Tibial nerve (tissue), 4 donors: ENCODE measurements at regions not wholly inside any gene's neighbourhood (a gene's known extent, or its start where the extent isn't known, plus 50 kb on each side); places are given as distances from the start of the nearest gene placed in this dataset.

Experiments used
- DNase-seq, 2 donors: peaks; one replicate each; pipeline ENCODE4 v3.0.0-alpha.2; 2019; ENCODE audit warnings: low spot score in 2 of 2
- H3K27ac ChIP-seq, 4 donors: fragments of 200-600 bp; sonication (generic) in 3 of 4; one replicate each; pipeline ENCODE4 v1.5.1; 2017 to 2019; ENCODE audit warnings: mild to moderate bottlenecking in 1 of 4
- H3K27me3 ChIP-seq, 2 donors: fragments of 200-600 bp; sonication (generic) in 1 of 2; one replicate each; pipeline versions ENCODE4 v1.5.1 to v1.6.0; 2017 to 2019
- H3K36me3 ChIP-seq, 3 donors: fragments of 200-600 bp; sonication (generic); one replicate each; pipeline ENCODE4 v1.5.1; 2018 to 2019
- H3K4me1 ChIP-seq, 4 donors: fragments of 200-600 bp; sonication (generic) in 3 of 4; one replicate each; pipeline ENCODE4 v1.5.1; 2017 to 2019
- H3K4me3 ChIP-seq, 4 donors: fragments of 200-600 bp; sonication (generic) in 3 of 4; one replicate each; pipeline ENCODE4 v1.5.1; 2017 to 2019; ENCODE audit warnings: mild to moderate bottlenecking in 1 of 4, moderate library complexity in 1 of 4
- H3K9me3 ChIP-seq, 4 donors: fragments of 200-600 bp; sonication (generic) in 3 of 4; one replicate each; pipeline ENCODE4 v1.5.1; 2017 to 2019
- CTCF ChIP-seq, 5 experiments: fragments of 200-600 bp in 3 of 5; fragments of 450-650 bp in 2 of 5; sonication (generic) in 3 of 5; IDR thresholded peaks; one replicate each; pipeline ENCODE4 v1.5.1; 2016 to 2019; ENCODE audit warnings: antibody characterized with exemption in 5 of 5, mild to moderate bottlenecking in 3 of 5, moderate library complexity in 2 of 5
- EP300 ChIP-seq, 2 donors: sonication (generic); formaldehyde crosslinking; IDR thresholded peaks; one replicate each; pipeline ENCODE4 v1.6.1; 2017; ENCODE audit warnings: antibody characterized with exemption in 2 of 2, mild to moderate bottlenecking in 1 of 2
- POLR2A ChIP-seq, 2 donors: fragments of 450-650 bp; IDR thresholded peaks; one replicate each; pipeline ENCODE4 v1.6.1; 2017; ENCODE audit warnings: antibody characterized with exemption in 2 of 2, mild to moderate bottlenecking in 2 of 2, moderate library complexity in 2 of 2
- WGBS, 2 donors: methylation state at CpG; one replicate each; pipeline ENCODE4 v1.1.5; 2018; 5-methylcytosine and 5-hydroxymethylcytosine counted together

GRCh38 chr3:18098960-18099587, 326.1 kb downstream of the SATB1 start:
- no peak for DNase-seq
- peaks cover 0 to 3% (median 0%) of the 10 kb centered on the region in 4 donors for H3K9me3 ChIP-seq
- WGBS, 2 donors = 59 to 68% methylated on average over 6 of the region's 6 CpGs
- H3K36me3 ChIP-seq = no peaks in the 10 kb centered on the region
- no peak overlapping the region for H3K4me3 ChIP-seq
- H3K27me3 ChIP-seq = no peaks in the 10 kb centered on the region
- no peak overlapping the region for H3K27ac ChIP-seq
- no peak for TF ChIP-seq EP300 (IDR thresholded peaks at IDR 0.05)
- TF ChIP-seq CTCF (IDR thresholded peaks at IDR 0.05) = no peak
- TF ChIP-seq POLR2A (IDR thresholded peaks at IDR 0.05) = no peak
- no peaks in the 10 kb centered on the region for H3K4me1 ChIP-seq

GRCh38 chr3:18097989-18098388, 327.1 kb downstream of the SATB1 start:
- no peaks in the 10 kb centered on the region for H3K36me3 ChIP-seq
- no peak overlapping the region for H3K27ac ChIP-seq
- WGBS, 2 donors = 87 to 92% methylated on average over 3 of the region's 3 CpGs
- H3K27me3 ChIP-seq = no peaks in the 10 kb centered on the region
- H3K4me1 ChIP-seq = no peaks in the 10 kb centered on the region
- no peak overlapping the region for H3K4me3 ChIP-seq
- no peak for DNase-seq
- TF ChIP-seq CTCF (IDR thresholded peaks at IDR 0.05) = no peak
- TF ChIP-seq EP300 (IDR thresholded peaks at IDR 0.05) = no peak
- no peak for TF ChIP-seq POLR2A (IDR thresholded peaks at IDR 0.05)
- peaks cover 0 to 3% (median 0%) of the 10 kb centered on the region in 4 donors for H3K9me3 ChIP-seq

- Histone ChIP-seq H3K36me3 (no peaks in the 10 kb centered on the region), H3K9me3 (peaks cover 0 to 3% (median 0%) of the 10 kb centered on the region in 4 donors), H3K27ac (no peak overlapping the region), H3K27me3 (no peaks in the 10 kb centered on the region), H3K4me3 (no peak overlapping the region), H3K4me1 (no peaks in the 10 kb centered on the region)
- TF ChIP-seq CTCF (IDR thresholded peaks at IDR 0.05) (no peak), POLR2A (IDR thresholded peaks at IDR 0.05) (no peak), EP300 (IDR thresholded peaks at IDR 0.05) (no peak)
- 87 to 88% methylated on average over 3 of the region's 3 CpGs for WGBS, 2 donors
- DNase-seq = no peak
These were observed 327.7 kb downstream of the SATB1 start for GRCh38 chr3:18097473-18097872.

GRCh38 chr3:18092726-18093125, 332.4 kb downstream of the SATB1 start:
- Histone ChIP-seq H3K4me3 (no peak overlapping the region), H3K9me3 (peaks cover 0 to 3% (median 0%) of the 10 kb centered on the region in 4 donors), H3K27ac (no peak overlapping the region), H3K36me3 (no peaks in the 10 kb centered on the region), H3K4me1 (no peaks in the 10 kb centered on the region), H3K27me3 (no peaks in the 10 kb centered on the region)
- WGBS, 2 donors = 81 to 82% methylated on average over 5 of the region's 5 CpGs
- TF ChIP-seq POLR2A (IDR thresholded peaks at IDR 0.05) (no peak), CTCF (IDR thresholded peaks at IDR 0.05) (no peak), EP300 (IDR thresholded peaks at IDR 0.05) (no peak)
- DNase-seq = no peak

GRCh38 chr3:18090377-18090776, 334.8 kb downstream of the SATB1 start:
- TF ChIP-seq EP300 (IDR thresholded peaks at IDR 0.05) (no peak), CTCF (IDR thresholded peaks at IDR 0.05) (no peak), POLR2A (IDR thresholded peaks at IDR 0.05) (no peak)
- no peaks in the 10 kb centered on the region for H3K36me3 ChIP-seq
- no peaks in the 10 kb centered on the region for H3K9me3 ChIP-seq
- H3K4me3 ChIP-seq = no peak overlapping the region
- DNase-seq = no peak
- no peaks in the 10 kb centered on the region for H3K4me1 ChIP-seq
- H3K27ac ChIP-seq = no peak overlapping the region
- H3K27me3 ChIP-seq = no peaks in the 10 kb centered on the region
